KMS-11 (cell line): ENCODE measurements at regions not wholly inside any gene's neighbourhood (a gene's known extent, or its start where the extent isn't known, plus 50 kb on each side); places are given as distances from the start of the nearest gene placed in this dataset.

ENCODE experiments used
- H2AFZ ChIP-seq: fragments of 200-600 bp; sonication (generic); 2 replicates; pipeline ENCODE4 v1.6.1; 2016; ENCODE audit warnings: antibody characterized with exemption, mixed run types, low read depth
- H3K27ac ChIP-seq: fragments of 200-600 bp; sonication (generic); 2 replicates; pipeline ENCODE4 v1.6.1; 2016; ENCODE audit warnings: mild to moderate bottlenecking, mixed run types
- H3K27me3 ChIP-seq: fragments of 200-600 bp; sonication (generic); 2 replicates; pipeline ENCODE4 v1.6.1; 2017; ENCODE audit warnings: mild to moderate bottlenecking, low read depth, mixed run types, moderate library complexity; ENCODE audit not compliant: insufficient read depth
- H3K36me3 ChIP-seq: fragments of 200-600 bp; sonication (generic); 2 replicates; pipeline ENCODE4 v1.6.1; 2017; ENCODE audit warnings: mild to moderate bottlenecking, mixed run types; ENCODE audit not compliant: insufficient read depth
- H3K4me1 ChIP-seq: fragments of 200-600 bp; sonication (generic); 2 replicates; pipeline ENCODE4 v1.6.1; 2016; ENCODE audit warnings: mild to moderate bottlenecking, low read depth, mixed run types; ENCODE audit not compliant: poor library complexity, severe bottlenecking
- H3K4me2 ChIP-seq: fragments of 200-600 bp; sonication (generic); 2 replicates; pipeline ENCODE4 v1.7.0; 2016; ENCODE audit warnings: mild to moderate bottlenecking, mixed run types
- H3K4me3 ChIP-seq: fragments of 200-600 bp; sonication (generic); IDR thresholded peaks from 2 replicates; pipeline ENCODE4 v1.6.1; 2017; ENCODE audit warnings: low read depth, low read length, mixed read lengths; ENCODE audit not compliant: insufficient read depth
- H3K79me2 ChIP-seq: fragments of 200-600 bp; sonication (generic); 2 replicates; pipeline ENCODE4 v1.6.1; 2016; ENCODE audit warnings: low read depth, mixed run types; ENCODE audit not compliant: insufficient read depth
- H3K9ac ChIP-seq: fragments of 200-600 bp; sonication (generic); 2 replicates; pipeline ENCODE4 v1.6.1; 2016; ENCODE audit warnings: mild to moderate bottlenecking, mixed run types
- H4K20me1 ChIP-seq: fragments of 200-600 bp; sonication (generic); 2 replicates; pipeline ENCODE4 v1.6.1; 2016; ENCODE audit warnings: mild to moderate bottlenecking, mixed run types; ENCODE audit not compliant: insufficient read depth
- CTCF ChIP-seq: fragments of 200-600 bp; sonication (generic); conservative IDR thresholded peaks from 2 replicates; pipeline ENCODE4 v1.6.1; 2017; ENCODE audit warnings: low read depth, mild to moderate bottlenecking, antibody characterized with exemption, low read length, moderate library complexity, mixed read lengths

DNA sequence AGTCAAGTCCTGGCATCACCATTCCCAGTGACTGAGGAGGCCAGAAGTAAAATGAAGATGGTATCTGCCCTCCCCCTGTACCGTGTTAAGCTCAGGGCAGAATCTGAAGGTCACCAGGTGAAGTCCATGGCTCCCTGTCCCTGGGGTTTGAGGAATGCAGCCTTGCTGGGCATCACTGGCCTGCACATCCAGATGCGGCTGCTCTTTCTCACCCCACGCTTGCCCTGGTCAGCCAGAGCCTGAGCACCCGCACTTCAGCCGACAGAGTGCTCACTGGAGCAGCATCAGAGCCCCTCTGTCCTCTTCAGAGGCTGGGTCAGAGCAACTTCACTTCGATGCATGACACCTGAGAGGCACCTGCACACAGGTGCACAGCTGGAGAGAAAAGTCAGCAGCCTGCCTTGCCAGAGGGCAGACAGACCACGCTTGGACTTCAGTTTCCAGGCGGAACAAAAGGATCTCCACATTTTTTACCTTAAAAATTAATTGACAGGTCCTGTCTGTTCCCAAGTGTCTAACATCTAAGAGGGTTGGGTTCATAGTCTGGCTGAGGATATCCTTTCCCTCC is 267.3 kb downstream of the ANAPC1 start:
- Histone ChIP-seq H3K27me3 (no peaks in the 10 kb centered on the region), H3K9ac (no peak overlapping the region), H3K27ac (no peak overlapping the region), H3K4me3 (no peak overlapping the region), H4K20me1 (no peaks in the 10 kb centered on the region), H3K4me2 (no peak overlapping the region), H3K4me1 (no peaks in the 10 kb centered on the region), H3K36me3 (no peaks in the 10 kb centered on the region), H3K79me2 (no peaks in the 10 kb centered on the region), H2AFZ (no peak overlapping the region)
- TF ChIP-seq CTCF: no peak

DNA sequence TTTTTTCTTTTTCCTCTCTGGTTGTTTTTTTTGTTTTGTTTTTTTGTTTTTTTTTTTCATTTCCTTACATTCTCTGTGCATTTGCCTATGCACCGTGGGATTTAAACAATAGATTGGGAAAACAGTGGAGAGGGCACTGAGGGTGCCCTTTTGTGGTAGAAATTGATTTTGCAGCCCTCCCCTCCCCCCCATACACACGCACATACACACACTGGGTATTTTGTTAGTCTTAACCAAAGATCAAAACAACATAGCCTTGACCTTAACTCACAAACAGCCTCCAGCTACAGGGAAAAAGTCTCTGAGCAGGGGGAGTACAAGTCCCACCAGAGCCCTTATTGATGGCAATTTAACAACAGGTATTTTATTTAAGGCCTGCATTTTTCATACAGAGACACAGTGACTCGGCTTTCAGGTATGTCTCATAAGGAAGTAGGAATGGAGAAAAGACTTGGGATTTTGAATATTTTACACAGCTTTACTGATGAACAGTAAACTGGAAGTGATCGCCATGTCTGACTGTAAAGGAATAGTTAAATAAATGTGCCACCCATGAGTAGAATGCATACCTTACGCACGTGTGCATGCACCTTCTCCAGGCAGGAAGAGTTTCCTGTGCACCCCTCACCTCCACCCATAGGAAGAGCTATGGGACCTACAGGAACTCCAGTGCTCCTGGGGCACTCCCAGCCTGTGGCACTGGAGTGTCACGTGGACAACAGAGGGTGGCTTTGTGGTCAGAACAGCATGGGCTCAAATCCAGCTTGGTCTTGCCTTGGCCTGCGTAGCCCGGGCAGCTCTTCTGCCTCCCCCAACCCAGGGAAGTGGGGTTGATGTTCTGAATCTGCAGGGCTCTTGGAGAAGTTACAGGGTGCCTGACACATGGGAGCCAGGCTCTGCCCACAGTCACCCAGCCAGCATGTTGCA is 266.4 kb downstream of the ANAPC1 start:
- no peak overlapping the region for H3K9ac ChIP-seq
- no peaks in the 10 kb centered on the region for H3K27me3 ChIP-seq
- no peaks in the 10 kb centered on the region for H3K4me1 ChIP-seq
- no peak overlapping the region for H3K4me2 ChIP-seq
- H4K20me1 ChIP-seq: no peaks in the 10 kb centered on the region
- H3K36me3 ChIP-seq: no peaks in the 10 kb centered on the region
- no peak overlapping the region for H3K4me3 ChIP-seq
- no peak overlapping the region for H3K27ac ChIP-seq
- no peaks in the 10 kb centered on the region for H3K79me2 ChIP-seq
- H2AFZ ChIP-seq: no peak overlapping the region
- TF ChIP-seq CTCF: no peak

DNA sequence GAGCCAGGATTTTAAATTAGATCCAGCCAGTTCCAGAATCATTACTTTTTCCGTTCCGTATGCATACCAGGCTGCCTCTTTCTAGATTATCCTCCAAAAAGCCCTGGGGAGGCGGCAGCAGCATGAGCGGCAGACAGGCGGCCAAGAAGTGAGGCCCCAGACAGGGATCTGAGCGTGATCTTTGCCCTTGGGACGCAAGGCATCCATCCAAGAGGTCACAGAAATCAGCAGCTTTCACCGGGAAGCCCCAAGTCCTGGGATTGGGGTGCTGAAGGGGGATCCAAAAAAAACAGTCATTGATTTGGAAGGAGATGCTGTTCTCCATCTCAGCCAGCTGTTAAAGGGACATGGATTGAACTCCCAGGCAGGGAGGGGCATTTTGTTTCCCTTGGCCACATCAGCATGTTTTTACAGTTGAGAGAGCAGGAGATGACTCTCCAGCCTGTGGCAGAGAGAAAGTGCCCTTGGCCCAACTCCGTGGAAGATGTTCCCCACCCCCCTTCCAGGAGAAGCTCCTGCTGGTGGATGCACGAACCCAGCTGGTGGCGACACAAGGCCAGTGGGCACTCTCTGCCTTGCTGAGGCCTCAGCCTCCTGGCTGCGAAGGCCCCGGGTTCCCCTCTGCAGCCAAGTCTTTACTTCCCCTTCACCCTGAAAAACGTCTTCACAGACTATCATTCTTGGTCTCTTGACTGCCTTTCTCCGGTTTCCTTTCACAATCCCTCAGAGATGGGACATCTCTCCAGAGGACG is 265.6 kb downstream of the ANAPC1 start:
- Histone ChIP-seq H2AFZ (no peak overlapping the region), H3K4me2 (no peak overlapping the region), H3K36me3 (no peaks in the 10 kb centered on the region), H3K9ac (no peak overlapping the region), H3K4me3 (no peak overlapping the region), H3K27me3 (no peaks in the 10 kb centered on the region), H3K4me1 (no peaks in the 10 kb centered on the region), H4K20me1 (no peaks in the 10 kb centered on the region), H3K27ac (no peak overlapping the region), H3K79me2 (no peaks in the 10 kb centered on the region)
- no peak for TF ChIP-seq CTCF

- no peaks in the 10 kb centered on the region for H3K27me3 ChIP-seq
- H3K4me1 ChIP-seq: peaks cover 2% of the 10 kb centered on the region
These were observed 264.8 kb downstream of the ANAPC1 start for GRCh38 chr2:111618978-111619902.

More at GRCh38 chr2:111618978-111619902, 264.8 kb downstream of the ANAPC1 start:
- H3K9ac ChIP-seq: no peak overlapping the region
- H3K27ac ChIP-seq: no peak overlapping the region
- TF ChIP-seq CTCF: no peak
- H3K36me3 ChIP-seq: no peaks in the 10 kb centered on the region
- no peak overlapping the region for H3K4me3 ChIP-seq
- H4K20me1 ChIP-seq: no peaks in the 10 kb centered on the region
- H3K4me2 ChIP-seq: no peak overlapping the region
- no peaks in the 10 kb centered on the region for H3K79me2 ChIP-seq
- no peak overlapping the region for H2AFZ ChIP-seq
